ENCODE measurements at regions not wholly inside any gene's neighbourhood (a gene's known extent, or its start where the extent isn't known, plus 50 kb on each side); places are given as distances from the start of the nearest gene placed in this dataset.

GRCh38 chr9:82376677-82377232 lies 388.2 kb downstream of the SPATA31D1 start:
- ATAC-seq (ENCODE audit: low read depth) = no peak
- no peak overlapping the region for H3K4me3 ChIP-seq (ENCODE audit: severe bottlenecking)
- no peak for DNase-seq (ENCODE audit: low spot score)
- H3K27me3 ChIP-seq (ENCODE audit: insufficient read depth, poor library complexity, severe bottlenecking) = no peaks in the 10 kb centered on the region
- no peak for TF ChIP-seq CTCF (IDR thresholded peaks at IDR 0.05; ENCODE audit: poor library complexity, severe bottlenecking)
- no peaks in the 10 kb centered on the region for H3K4me1 ChIP-seq (ENCODE audit: insufficient read depth, poor library complexity, severe bottlenecking)
- no peaks in the 10 kb centered on the region for H3K9me3 ChIP-seq (ENCODE audit: severe bottlenecking)
- H3K36me3 ChIP-seq (ENCODE audit: low read depth) = no peaks in the 10 kb centered on the region
- H3K27ac ChIP-seq (ENCODE audit: poor library complexity, severe bottlenecking) = no peak overlapping the region

GRCh38 chr9:82382887-82383616 lies 394.5 kb downstream of the SPATA31D1 start:
- H3K4me3 ChIP-seq (ENCODE audit: severe bottlenecking) = no peak overlapping the region
- no peak for ATAC-seq (ENCODE audit: low read depth)
- no peaks in the 10 kb centered on the region for H3K9me3 ChIP-seq (ENCODE audit: severe bottlenecking)
- H3K27ac ChIP-seq (ENCODE audit: poor library complexity, severe bottlenecking) = no peak overlapping the region
- no peaks in the 10 kb centered on the region for H3K27me3 ChIP-seq (ENCODE audit: insufficient read depth, poor library complexity, severe bottlenecking)
- H3K36me3 ChIP-seq (ENCODE audit: low read depth) = no peaks in the 10 kb centered on the region
- no peak for DNase-seq (ENCODE audit: low spot score)
- H3K4me1 ChIP-seq (ENCODE audit: insufficient read depth, poor library complexity, severe bottlenecking) = no peaks in the 10 kb centered on the region
- no peak for TF ChIP-seq CTCF (IDR thresholded peaks at IDR 0.05; ENCODE audit: poor library complexity, severe bottlenecking)

GRCh38 chr9:82385633-82386032 lies 397.1 kb downstream of the SPATA31D1 start:
- no peaks in the 10 kb centered on the region for H3K9me3 ChIP-seq (ENCODE audit: severe bottlenecking)
- H3K27ac ChIP-seq (ENCODE audit: poor library complexity, severe bottlenecking) = no peak overlapping the region
- no peaks in the 10 kb centered on the region for H3K27me3 ChIP-seq (ENCODE audit: insufficient read depth, poor library complexity, severe bottlenecking)
- H3K4me3 ChIP-seq (ENCODE audit: severe bottlenecking) = no peak overlapping the region
- no peaks in the 10 kb centered on the region for H3K36me3 ChIP-seq (ENCODE audit: low read depth)
- no peak for ATAC-seq (ENCODE audit: low read depth)
- no peak for TF ChIP-seq CTCF (IDR thresholded peaks at IDR 0.05; ENCODE audit: poor library complexity, severe bottlenecking)
- H3K4me1 ChIP-seq (ENCODE audit: insufficient read depth, poor library complexity, severe bottlenecking) = no peaks in the 10 kb centered on the region
- no peak for DNase-seq (ENCODE audit: low spot score)

- Histone ChIP-seq H3K36me3 (ENCODE audit: low read depth) (no peaks in the 10 kb centered on the region), H3K4me1 (ENCODE audit: insufficient read depth, poor library complexity, severe bottlenecking) (no peaks in the 10 kb centered on the region), H3K4me3 (ENCODE audit: severe bottlenecking) (no peak overlapping the region), H3K27me3 (ENCODE audit: insufficient read depth, poor library complexity, severe bottlenecking) (no peaks in the 10 kb centered on the region), H3K27ac (ENCODE audit: poor library complexity, severe bottlenecking) (no peak overlapping the region), H3K9me3 (ENCODE audit: severe bottlenecking) (no peaks in the 10 kb centered on the region)
- DNase-seq (ENCODE audit: low spot score) (no peak), ATAC-seq (ENCODE audit: low read depth) (no peak)
- no peak for TF ChIP-seq CTCF (IDR thresholded peaks at IDR 0.05; ENCODE audit: poor library complexity, severe bottlenecking)
These were observed 409.0 kb downstream of the SPATA31D1 start for GRCh38 chr9:82397534-82397933.

Data from RWPE2 (cell line).